Upper lobe of left lung (tissue), 6 donors: ENCODE measurements at regions not wholly inside any gene's neighbourhood (a gene's known extent, or its start where the extent isn't known, plus 50 kb on each side); places are given as distances from the start of the nearest gene placed in this dataset.

Experiments
- ATAC-seq, 2 donors: fragments of 200-7000 bp; cut with Tn5 transposase; one replicate each; pipeline ENCODE4 v1.9.1; 2022; ENCODE audit warnings: mild to moderate bottlenecking in 2 of 2, moderate library complexity in 2 of 2; ENCODE audit not compliant: low FRiP score in 2 of 2
- DNase-seq, 2 donors: peaks; one replicate each; pipeline ENCODE4 v3.0.0-alpha.2; 2019 to 2020
- H3K27ac ChIP-seq, 4 donors: fragments of 200-600 bp; sonication (generic); one replicate each; pipeline ENCODE4 v1.5.1; 2016 to 2019
- H3K27me3 ChIP-seq, 4 donors: fragments of 200-600 bp; sonication (generic); one replicate each; pipeline ENCODE4 v1.5.1; 2017 to 2019
- H3K36me3 ChIP-seq, 4 donors: fragments of 200-600 bp; sonication (generic); one replicate each; pipeline ENCODE4 v1.5.1; 2016 to 2019
- H3K4me1 ChIP-seq, 4 donors: fragments of 200-600 bp; sonication (generic); one replicate each; pipeline ENCODE4 v1.5.1; 2018 to 2019
- H3K4me3 ChIP-seq, 4 donors: fragments of 200-600 bp; sonication (generic); one replicate each; pipeline ENCODE4 v1.5.1; 2017 to 2019; ENCODE audit warnings: mild to moderate bottlenecking in 2 of 4, moderate library complexity in 1 of 4
- H3K9me3 ChIP-seq, 4 donors: fragments of 200-600 bp; sonication (generic); one replicate each; pipeline ENCODE4 v1.5.1; 2018 to 2019
- CTCF ChIP-seq, 6 experiments: fragments of 450-650 bp in 4 of 6; fragments of 200-600 bp in 2 of 6; sonication (generic) in 2 of 6; IDR thresholded peaks; one replicate each; pipeline ENCODE4 v1.5.1; 2016 to 2019; ENCODE audit warnings: antibody characterized with exemption in 6 of 6
- EP300 ChIP-seq, 4 donors: sonication (generic); formaldehyde crosslinking; IDR thresholded peaks; one replicate each; pipeline ENCODE4 v1.5.1; 2017; ENCODE audit warnings: antibody characterized with exemption in 4 of 4, control low read depth in 2 of 4
- POLR2A ChIP-seq, 4 donors: fragments of 450-650 bp; IDR thresholded peaks; one replicate each; pipeline ENCODE4 v1.5.1; 2016 to 2017; ENCODE audit warnings: antibody characterized with exemption in 4 of 4, mild to moderate bottlenecking in 2 of 4
- POLR2AphosphoS5 ChIP-seq, 2 donors: sonication (generic); formaldehyde crosslinking; IDR thresholded peaks; one replicate each; pipeline ENCODE4 v1.5.1; 2017; ENCODE audit warnings: antibody characterized with exemption in 2 of 2
- WGBS, 2 donors: methylation state at CpG; one replicate each; pipeline ENCODE4 v1.1.5; 2017 to 2018; 5-methylcytosine and 5-hydroxymethylcytosine counted together
- donor health status: DM: no; HTN: no; CAD: no; lungs with moderate emphysema.
- donor health status: DM: no; HTN: yes; CAD: no; lungs with severe emphysema.

- WGBS, 2 donors = 60 to 64% methylated on average over 1 of the region's 1 CpG
- H3K4me3 ChIP-seq = no peak overlapping the region
- ATAC-seq = no peak
Observed at GRCh38 chr15:23853286-23853685, 166.2 kb upstream of the NDN start.

DNA sequence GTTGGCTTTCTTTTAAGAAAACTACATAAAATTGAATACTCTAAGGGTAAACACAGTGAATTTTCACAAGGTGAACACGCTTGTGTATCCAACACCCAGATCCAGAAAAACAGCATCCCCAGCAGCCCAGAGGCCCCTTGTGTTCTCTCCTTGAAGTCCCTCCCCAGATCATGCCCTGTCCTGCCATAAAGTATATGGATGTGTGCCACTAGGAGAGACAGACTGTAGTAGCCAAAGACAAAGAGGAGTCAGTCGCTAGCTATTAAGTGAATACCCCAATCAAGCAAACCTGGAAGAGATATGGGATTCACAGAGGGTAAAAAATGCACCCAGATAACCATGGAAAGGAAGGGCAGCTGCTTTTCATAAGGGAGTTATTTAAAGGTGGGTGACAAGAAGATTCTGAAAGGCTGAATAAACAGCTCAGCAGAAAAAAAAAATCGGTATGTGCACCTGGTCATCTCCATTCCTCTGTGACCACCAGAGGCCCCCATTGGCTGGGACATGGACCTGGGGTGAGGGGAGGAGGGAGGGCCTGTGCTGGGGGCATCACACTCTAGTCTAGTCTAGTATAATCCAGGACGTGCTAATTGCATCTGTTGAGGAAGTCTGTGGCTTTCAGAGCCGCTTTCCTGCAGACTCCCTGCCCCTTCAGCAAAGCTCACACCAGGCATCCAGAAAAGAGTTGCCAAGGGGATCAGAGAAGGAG is 167.3 kb upstream of the NDN start:
- ATAC-seq = peak in 1 of 2 donors; percentile 54
- H3K27me3 ChIP-seq = no peaks in the 10 kb centered on the region
- H3K4me1 ChIP-seq = no peaks in the 10 kb centered on the region
- no peak overlapping the region for H3K4me3 ChIP-seq
- 37 to 51% methylated on average over 5 of the region's 5 CpGs for WGBS, 2 donors
- no peaks in the 10 kb centered on the region for H3K9me3 ChIP-seq
- no peaks in the 10 kb centered on the region for H3K36me3 ChIP-seq
- no peak overlapping the region for H3K27ac ChIP-seq
- DNase-seq = no peak
- TF ChIP-seq CTCF (IDR thresholded peaks at IDR 0.05) = no peak
- TF ChIP-seq POLR2AphosphoS5 (IDR thresholded peaks at IDR 0.05) = no peak
- TF ChIP-seq POLR2A (IDR thresholded peaks at IDR 0.05) = no peak
- TF ChIP-seq EP300 (IDR thresholded peaks at IDR 0.05) = no peak

More at GRCh38 chr15:23853286-23853685, 166.2 kb upstream of the NDN start:
- Histone ChIP-seq H3K36me3 (no peaks in the 10 kb centered on the region), H3K4me1 (no peaks in the 10 kb centered on the region), H3K9me3 (no peaks in the 10 kb centered on the region), H3K27me3 (no peaks in the 10 kb centered on the region), H3K27ac (no peak overlapping the region)
- TF ChIP-seq POLR2A (IDR thresholded peaks at IDR 0.05) (no peak), EP300 (IDR thresholded peaks at IDR 0.05) (no peak), POLR2AphosphoS5 (IDR thresholded peaks at IDR 0.05) (no peak), CTCF (IDR thresholded peaks at IDR 0.05) (no peak)
- DNase-seq = no peak

DNA sequence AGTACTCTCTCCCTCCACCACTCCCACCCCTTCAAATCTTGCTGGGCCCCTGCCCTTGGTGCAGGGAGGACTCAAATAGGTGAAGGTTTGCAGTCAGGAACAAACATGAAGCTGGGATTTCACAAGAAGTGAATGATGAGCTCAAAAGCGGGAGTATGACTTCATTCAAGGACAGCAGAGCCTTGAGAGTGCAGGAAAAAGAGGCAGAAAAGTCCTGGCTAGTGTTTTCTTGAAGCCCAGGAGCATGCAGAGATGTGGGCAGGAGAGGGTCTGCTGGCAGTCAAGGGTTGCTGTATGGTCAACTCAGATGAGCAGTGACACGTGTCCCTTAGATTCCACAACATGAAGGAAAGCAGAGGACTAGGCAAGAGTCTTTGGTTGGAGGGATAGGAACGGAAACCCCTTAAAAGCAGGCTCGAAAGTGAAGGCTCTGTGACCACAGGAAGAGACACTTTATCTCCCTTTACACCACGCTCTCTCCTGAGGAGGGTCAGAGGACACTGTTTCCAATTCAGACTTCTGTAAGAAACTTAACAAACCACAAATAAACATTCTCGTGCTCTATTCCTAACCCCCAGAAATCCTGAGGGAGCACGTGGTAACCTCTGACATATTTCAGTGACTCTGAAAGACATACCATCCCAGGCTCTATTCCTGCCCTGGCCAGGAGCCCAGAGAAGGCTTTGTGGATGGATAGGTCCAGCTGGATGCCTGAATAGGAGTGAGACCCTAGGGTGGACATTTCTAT is 168.0 kb upstream of the NDN start:
- Histone ChIP-seq H3K9me3 (no peaks in the 10 kb centered on the region), H3K27me3 (no peaks in the 10 kb centered on the region), H3K4me1 (no peaks in the 10 kb centered on the region), H3K4me3 (no peak overlapping the region), H3K27ac (no peak overlapping the region), H3K36me3 (no peaks in the 10 kb centered on the region)
- ATAC-seq = no peak
- 34 to 39% methylated on average over 7 of the region's 7 CpGs for WGBS, 2 donors
- no peak for DNase-seq
- TF ChIP-seq POLR2AphosphoS5 (IDR thresholded peaks at IDR 0.05) (no peak), POLR2A (IDR thresholded peaks at IDR 0.05) (no peak), CTCF (IDR thresholded peaks at IDR 0.05) (no peak), EP300 (IDR thresholded peaks at IDR 0.05) (no peak)

GRCh38 chr15:23855947-23856346 is 168.8 kb upstream of the NDN start:
- WGBS, 2 donors = 59 to 70% methylated on average over 4 of the region's 4 CpGs
- H3K9me3 ChIP-seq = no peaks in the 10 kb centered on the region
- H3K27me3 ChIP-seq = no peaks in the 10 kb centered on the region
- no peak for DNase-seq
- no peak overlapping the region for H3K4me3 ChIP-seq
- ATAC-seq = no peak
- TF ChIP-seq POLR2AphosphoS5 (IDR thresholded peaks at IDR 0.05) = no peak
- TF ChIP-seq CTCF (IDR thresholded peaks at IDR 0.05) = no peak
- no peak for TF ChIP-seq EP300 (IDR thresholded peaks at IDR 0.05)
- TF ChIP-seq POLR2A (IDR thresholded peaks at IDR 0.05) = no peak
- no peaks in the 10 kb centered on the region for H3K4me1 ChIP-seq
- H3K27ac ChIP-seq = no peak overlapping the region
- H3K36me3 ChIP-seq = no peaks in the 10 kb centered on the region
